Choroid plexus epithelial cell (primary cell): ENCODE measurements at regions not wholly inside any gene's neighbourhood (a gene's known extent, or its start where the extent isn't known, plus 50 kb on each side); places are given as distances from the start of the nearest gene placed in this dataset.
"Not testable (repeated sequence)": the region's sequence is repeated elsewhere in the genome, so short reads cannot be mapped to it uniquely, and the experiment has no call there.

Experiments
- DNase-seq: peaks from one replicate; pipeline ENCODE4 v3.0.0-alpha.2; 2010; ENCODE audit warnings: low read depth
- H3K4me3 ChIP-seq: 2 replicates; pipeline ENCODE4 v1.5.1; 2011; ENCODE audit warnings: low read depth, mild to moderate bottlenecking, control low read depth, low read length, moderate library complexity
- TF ChIP-seq, protein P1 (sequence below): conservative IDR thresholded peaks from 2 replicates; pipeline ENCODE4 v1.5.1; 2011; ENCODE audit warnings: low read depth, mild to moderate bottlenecking, control low read depth, inconsistent platforms, low read length, moderate library complexity

DNA sequence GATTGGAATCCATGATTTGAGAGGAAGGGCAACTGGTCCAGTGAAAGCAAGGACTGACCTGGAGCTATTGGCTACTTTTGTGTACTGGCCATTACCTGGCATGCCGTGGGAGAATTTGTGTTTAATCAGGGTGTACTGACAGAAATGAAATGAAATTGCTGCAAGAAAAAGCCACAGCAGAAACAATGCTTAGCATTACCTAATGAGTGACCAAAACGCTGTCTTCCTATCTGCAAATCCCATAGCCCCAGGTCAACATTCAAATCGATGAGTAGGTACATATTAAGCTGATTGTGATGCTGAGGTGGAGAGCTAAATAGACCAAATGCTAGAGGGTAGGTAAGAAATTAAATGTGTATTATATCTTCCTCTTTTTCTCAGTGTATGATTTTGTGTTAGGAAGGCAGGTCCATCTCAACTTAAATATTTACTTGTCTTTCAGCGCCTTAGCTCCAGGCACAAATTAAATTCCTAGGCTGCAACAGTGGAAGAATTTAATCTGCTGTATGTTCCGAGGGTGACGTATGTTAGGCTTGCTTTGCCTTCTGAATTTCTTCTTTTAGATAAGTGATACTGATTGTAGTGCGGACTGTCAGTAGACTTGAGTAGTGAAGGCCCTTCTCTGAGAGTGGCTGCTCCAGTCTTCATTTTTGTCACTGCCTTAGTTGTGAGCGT lies 331.1 kb downstream of the SV2B start:
- DNase-seq, result no peak
- H3K4me3 ChIP-seq, result no peak overlapping the region
- TF ChIP-seq, protein P1, sequence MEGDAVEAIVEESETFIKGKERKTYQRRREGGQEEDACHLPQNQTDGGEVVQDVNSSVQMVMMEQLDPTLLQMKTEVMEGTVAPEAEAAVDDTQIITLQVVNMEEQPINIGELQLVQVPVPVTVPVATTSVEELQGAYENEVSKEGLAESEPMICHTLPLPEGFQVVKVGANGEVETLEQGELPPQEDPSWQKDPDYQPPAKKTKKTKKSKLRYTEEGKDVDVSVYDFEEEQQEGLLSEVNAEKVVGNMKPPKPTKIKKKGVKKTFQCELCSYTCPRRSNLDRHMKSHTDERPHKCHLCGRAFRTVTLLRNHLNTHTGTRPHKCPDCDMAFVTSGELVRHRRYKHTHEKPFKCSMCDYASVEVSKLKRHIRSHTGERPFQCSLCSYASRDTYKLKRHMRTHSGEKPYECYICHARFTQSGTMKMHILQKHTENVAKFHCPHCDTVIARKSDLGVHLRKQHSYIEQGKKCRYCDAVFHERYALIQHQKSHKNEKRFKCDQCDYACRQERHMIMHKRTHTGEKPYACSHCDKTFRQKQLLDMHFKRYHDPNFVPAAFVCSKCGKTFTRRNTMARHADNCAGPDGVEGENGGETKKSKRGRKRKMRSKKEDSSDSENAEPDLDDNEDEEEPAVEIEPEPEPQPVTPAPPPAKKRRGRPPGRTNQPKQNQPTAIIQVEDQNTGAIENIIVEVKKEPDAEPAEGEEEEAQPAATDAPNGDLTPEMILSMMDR, result no peak

GRCh38 chr15:91435113-91435512 lies 335.1 kb downstream of the SV2B start:
- DNase-seq, result no peak
- TF ChIP-seq, protein P1, result no peak
- no peak overlapping the region for H3K4me3 ChIP-seq

- no peak overlapping the region for H3K4me3 ChIP-seq
- DNase-seq, result no peak
- TF ChIP-seq, protein P1, result no peak
These were observed 344.6 kb downstream of the SV2B start for GRCh38 chr15:91444656-91445055.

DNA sequence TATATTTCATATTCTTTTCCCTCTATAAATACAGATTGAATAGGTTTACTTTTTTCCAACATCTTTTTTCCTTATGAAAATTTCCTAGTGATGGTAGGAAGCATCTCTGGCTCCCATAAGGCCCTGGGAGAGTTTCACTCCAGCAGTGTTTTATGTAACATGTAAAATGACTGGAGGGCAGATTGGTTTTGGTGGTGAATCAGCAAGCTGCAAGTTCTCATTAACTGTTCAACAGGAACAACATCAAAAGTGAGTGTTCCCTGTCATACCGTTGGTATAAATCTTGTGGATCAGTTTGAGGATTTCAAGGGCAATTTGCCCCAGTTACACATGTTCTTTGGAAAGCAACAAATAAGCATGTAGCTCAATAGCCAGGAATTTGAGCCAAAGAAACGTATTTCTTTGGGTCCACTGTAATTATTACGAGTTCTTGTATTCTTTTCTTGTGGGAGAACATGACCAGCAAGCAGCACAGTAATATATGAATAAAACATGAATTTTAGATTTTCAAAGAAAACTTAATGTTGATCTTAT lies 345.7 kb downstream of the SV2B start:
- DNase-seq, result no peak
- TF ChIP-seq, protein P1, result no peak
- no peak overlapping the region for H3K4me3 ChIP-seq

GRCh38 chr15:91447991-91448644 lies 348.1 kb downstream of the SV2B start:
- TF ChIP-seq, protein P1, result no peak

GRCh38 chr15:91453376-91453775 lies 353.3 kb downstream of the SV2B start:
- H3K4me3 ChIP-seq, result not testable (repeated sequence)

More at GRCh38 chr15:91447991-91448644, 348.1 kb downstream of the SV2B start:
- H3K4me3 ChIP-seq, result no peak overlapping the region
- DNase-seq, result no peak

GRCh38 chr15:91456251-91456718 lies 356.2 kb downstream of the SV2B start:
- H3K4me3 ChIP-seq, result no peak overlapping the region
- TF ChIP-seq, protein P1, result no peak
- peak; percentile 53 for DNase-seq

More at GRCh38 chr15:91453376-91453775, 353.3 kb downstream of the SV2B start:
- not testable (repeated sequence) for DNase-seq
